T-helper 2 cell treated with Interferon-gamma antibody and Interleukin-4, amounts not matched to agents 100 ng/mL and 5 ng/mL, for 36 hours (primary cell): ENCODE measurements at regions not wholly inside any gene's neighbourhood (a gene's known extent, or its start where the extent isn't known, plus 50 kb on each side); places are given as distances from the start of the nearest gene placed in this dataset.
"Not testable (repeated sequence)": the region's sequence is repeated elsewhere in the genome, so short reads cannot be mapped to it uniquely, and the experiment has no call there.

ENCODE experiments used
- intact Hi-C: fragments of 100-400 bp; cut with micrococcal nuclease; formaldehyde crosslinking; loops from one replicate; pipeline ENCODE4 v1.15.1; 2023

- intact Hi-C loops = no loop called here
These were observed 55.0 kb upstream of the CXXC4 start for GRCh38 chr4:104549736-104550135.

GRCh38 chr4:104559502-104559901 lies 64.8 kb upstream of the CXXC4 start:
- intact Hi-C loops = no loop called here

- intact Hi-C loops = no loop called here
These were observed 76.6 kb upstream of the CXXC4 start for GRCh38 chr4:104571341-104571740.

GRCh38 chr4:104574371-104574770 lies 79.7 kb upstream of the CXXC4 start:
- intact Hi-C loops = no loop called here

- intact Hi-C loops = no loop called here
These were observed 80.6 kb upstream of the CXXC4 start for GRCh38 chr4:104575278-104575677.

- intact Hi-C loops = no loop called here
These were observed 82.7 kb upstream of the CXXC4 start for GRCh38 chr4:104577405-104577804.

- intact Hi-C loops = not testable (repeated sequence)
These were observed 86.8 kb upstream of the CXXC4 start for GRCh38 chr4:104581476-104581875.

- intact Hi-C loops = not testable (repeated sequence)
These were observed 87.4 kb upstream of the CXXC4 start for GRCh38 chr4:104582056-104582455.

GRCh38 chr4:104589264-104589868 lies 94.7 kb upstream of the CXXC4 start:
- intact Hi-C loops = no loop called here

- intact Hi-C loops = no loop called here
These were observed 96.8 kb upstream of the CXXC4 start for GRCh38 chr4:104591510-104591911.

GRCh38 chr4:104592183-104592582 lies 97.5 kb upstream of the CXXC4 start:
- intact Hi-C loops = no loop called here

GRCh38 chr4:104593019-104593418 lies 98.3 kb upstream of the CXXC4 start:
- intact Hi-C loops = no loop called here

GRCh38 chr4:104596189-104596588 lies 101.5 kb upstream of the CXXC4 start:
- intact Hi-C loops = no loop called here

GRCh38 chr4:104615496-104615895 lies 120.8 kb upstream of the CXXC4 start:
- intact Hi-C loops = no loop called here

- intact Hi-C loops = no loop called here
These were observed 121.2 kb upstream of the CXXC4 start for GRCh38 chr4:104615926-104616325.

- intact Hi-C loops = no loop called here
These were observed 121.7 kb upstream of the CXXC4 start for GRCh38 chr4:104616401-104616820.

GRCh38 chr4:104625706-104626105 lies 131.0 kb upstream of the CXXC4 start:
- intact Hi-C loops = no loop called here

- intact Hi-C loops = no loop called here
These were observed 134.9 kb upstream of the CXXC4 start for GRCh38 chr4:104629601-104630000.

GRCh38 chr4:104630272-104630671 lies 135.6 kb upstream of the CXXC4 start:
- intact Hi-C loops = no loop called here

GRCh38 chr4:104631000-104631399 lies 136.3 kb upstream of the CXXC4 start:
- intact Hi-C loops = no loop called here

- intact Hi-C loops = no loop called here
These were observed 146.7 kb upstream of the CXXC4 start for GRCh38 chr4:104641418-104641817.

GRCh38 chr4:104642521-104642920 lies 147.8 kb upstream of the CXXC4 start:
- intact Hi-C loops = no loop called here

GRCh38 chr4:104643805-104644204 lies 149.1 kb upstream of the CXXC4 start:
- intact Hi-C loops = no loop called here

- intact Hi-C loops = no loop called here
These were observed 154.9 kb upstream of the CXXC4 start for GRCh38 chr4:104649631-104650030.
